ENCODE measurements at regions not wholly inside any gene's neighbourhood (a gene's known extent, or its start where the extent isn't known, plus 50 kb on each side); places are given as distances from the start of the nearest gene placed in this dataset.

DNA sequence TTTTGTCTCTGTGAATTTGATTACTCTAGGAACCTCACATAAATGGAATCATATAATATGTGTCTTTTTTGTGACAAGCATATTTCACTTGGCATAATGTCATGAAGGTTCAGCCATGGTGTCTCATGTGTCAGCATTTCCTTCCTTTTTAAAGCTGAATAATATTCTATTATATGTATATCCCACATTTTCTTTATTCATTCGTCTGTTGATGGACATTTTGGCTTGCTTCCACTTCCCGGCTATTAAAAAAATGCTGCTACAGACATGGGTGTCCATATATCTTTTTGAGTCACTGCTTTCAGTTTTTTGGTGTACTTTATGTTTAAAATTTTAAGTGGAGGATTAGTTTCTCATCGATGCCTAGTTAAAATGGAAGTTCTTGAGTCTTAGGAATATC lies 59.8 kb upstream of the C5orf63 start:
- TF ChIP-seq KLF1 (tag; IDR thresholded peaks at IDR 0.05) (no peak), ZNF124 (CRISPR knock-in tag; IDR thresholded peaks at IDR 0.05) (no peak), TAF7 (tag; IDR thresholded peaks at IDR 0.05) (no peak), STAT5B (CRISPR knock-in tag; IDR thresholded peaks at IDR 0.05) (no peak)
